ENCODE measurements at regions not wholly inside any gene's neighbourhood (a gene's known extent, or its start where the extent isn't known, plus 50 kb on each side); places are given as distances from the start of the nearest gene placed in this dataset.

GRCh38 chr2:198385856-198386255 is 581.5 kb downstream of the PLCL1 start:
- DNase-seq, result no peak

- DNase-seq, result no peak
Measured at GRCh38 chr2:198385326-198385725, 580.9 kb downstream of the PLCL1 start.

DNA sequence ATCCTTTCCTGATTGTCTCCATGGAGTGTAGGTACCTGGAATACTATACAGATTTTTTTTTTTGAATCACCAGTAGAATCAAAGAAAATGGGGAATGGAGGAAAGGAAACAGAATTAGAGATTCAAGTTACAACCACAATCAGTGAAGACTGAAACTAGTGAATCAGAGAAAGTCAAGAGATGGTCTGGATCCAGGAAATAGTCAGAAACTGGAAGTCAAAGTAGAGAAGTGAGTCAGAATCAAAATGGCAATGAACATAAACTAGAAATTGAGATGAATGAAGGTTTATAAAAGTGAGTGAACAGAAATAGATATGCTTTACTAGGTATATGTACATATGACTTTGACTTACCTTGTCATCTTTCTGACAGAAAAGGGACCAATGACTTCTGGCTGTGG is 579.0 kb downstream of the PLCL1 start:
- DNase-seq, result no peak

DNA sequence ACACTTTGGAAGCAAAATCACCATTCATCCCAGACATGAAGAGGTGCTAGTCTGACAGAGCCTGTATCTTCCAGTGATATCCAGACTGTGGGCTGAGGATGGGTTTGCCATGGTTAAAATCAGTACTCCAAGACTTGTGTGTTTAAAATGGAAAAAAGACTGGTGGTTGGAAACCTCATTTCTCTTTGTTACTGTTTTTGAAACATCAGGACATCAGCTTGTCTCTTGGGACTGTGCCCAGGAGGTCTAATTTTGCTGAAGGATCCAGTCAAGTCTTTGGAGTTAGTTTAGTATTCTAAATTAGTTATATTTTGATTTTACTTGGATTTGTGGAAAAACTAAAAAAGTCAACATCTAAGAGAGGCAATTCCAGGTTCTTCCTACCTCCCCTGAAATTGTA is 578.4 kb downstream of the PLCL1 start:
- DNase-seq, result no peak

DNA sequence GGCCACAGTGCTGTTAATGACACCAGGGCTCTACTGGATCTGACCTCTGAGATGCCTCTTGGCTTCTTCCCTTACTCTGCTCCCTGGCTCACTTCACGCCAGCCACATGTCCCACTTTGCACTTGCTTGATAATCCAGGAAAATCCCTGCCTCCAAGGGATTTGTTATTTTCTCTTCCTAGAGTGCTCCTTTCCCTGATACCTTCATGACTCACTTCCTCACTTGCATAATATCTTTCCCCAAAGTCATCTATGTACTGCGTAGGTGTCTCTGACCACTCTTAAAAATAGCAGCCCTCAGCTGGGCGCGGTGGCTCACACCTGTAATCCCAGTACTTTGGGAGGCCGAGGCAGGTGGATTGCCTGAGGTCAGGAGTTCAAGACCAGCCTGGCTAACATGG is 572.3 kb downstream of the PLCL1 start:
- no peak for DNase-seq

- DNase-seq, result no peak
Measured at GRCh38 chr2:198375083-198375410, 570.7 kb downstream of the PLCL1 start.

- DNase-seq, result no peak
Measured at GRCh38 chr2:198374375-198375082, 570.1 kb downstream of the PLCL1 start.

DNA sequence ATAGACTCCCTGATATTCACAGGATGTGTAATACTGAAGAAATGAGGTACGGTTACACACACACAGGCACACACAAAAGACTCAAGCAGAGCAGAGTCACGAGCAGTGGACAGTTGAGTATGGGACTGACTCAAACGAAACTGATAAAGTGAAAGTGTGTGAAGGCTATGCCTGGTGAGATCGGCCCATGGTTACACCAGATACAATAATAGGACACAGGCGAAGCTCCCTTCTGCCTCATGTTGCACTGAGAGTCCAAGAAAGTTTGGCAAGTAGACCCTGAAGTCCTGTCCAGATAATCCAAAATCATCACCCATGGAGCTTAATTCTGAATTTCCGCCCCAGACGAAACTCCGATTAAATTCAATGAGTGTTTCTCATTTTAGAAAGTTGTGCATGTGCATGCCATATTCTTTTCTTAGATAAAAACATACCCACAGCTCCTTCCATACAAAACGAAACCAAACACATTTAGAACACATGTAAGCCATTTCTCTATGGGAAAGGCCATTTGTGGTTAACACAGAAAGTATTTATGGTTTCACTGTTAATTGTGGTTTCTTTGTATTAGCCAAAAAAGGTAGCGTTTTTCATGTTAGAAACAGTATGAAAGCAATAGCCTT is 567.6 kb downstream of the PLCL1 start:
- DNase-seq, result no peak

GRCh38 chr2:198371329-198371728 is 566.9 kb downstream of the PLCL1 start:
- no peak for DNase-seq

GRCh38 chr2:198368089-198368488 is 563.7 kb downstream of the PLCL1 start:
- no peak for DNase-seq

GRCh38 chr2:198362740-198363139 is 558.3 kb downstream of the PLCL1 start:
- DNase-seq, result no peak

GRCh38 chr2:198359308-198359707 is 554.9 kb downstream of the PLCL1 start:
- DNase-seq, result no peak

- DNase-seq, result no peak
Measured at GRCh38 chr2:198356157-198356556, 551.8 kb downstream of the PLCL1 start.

DNA sequence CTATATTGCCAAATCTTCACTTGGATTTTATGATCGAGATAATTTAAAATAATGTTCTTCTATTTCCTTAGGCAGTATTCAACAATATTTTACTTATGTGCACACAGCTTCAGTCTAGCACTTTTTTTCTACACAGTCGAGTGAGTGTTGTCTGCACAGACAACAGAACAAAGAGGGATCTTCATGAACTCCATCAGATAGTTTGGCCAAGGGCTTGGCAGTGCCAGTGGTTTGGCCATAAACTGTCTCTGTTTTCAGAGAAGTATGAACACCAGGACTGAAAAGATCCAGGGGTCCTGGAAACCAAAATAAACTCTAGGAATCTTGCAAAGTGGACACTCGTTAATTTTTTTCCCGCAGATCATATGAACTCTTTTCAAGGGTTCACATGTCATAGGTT is 547.3 kb downstream of the PLCL1 start:
- DNase-seq, result no peak

- DNase-seq, result no peak
Measured at GRCh38 chr2:198347946-198348345, 543.6 kb downstream of the PLCL1 start.

DNA sequence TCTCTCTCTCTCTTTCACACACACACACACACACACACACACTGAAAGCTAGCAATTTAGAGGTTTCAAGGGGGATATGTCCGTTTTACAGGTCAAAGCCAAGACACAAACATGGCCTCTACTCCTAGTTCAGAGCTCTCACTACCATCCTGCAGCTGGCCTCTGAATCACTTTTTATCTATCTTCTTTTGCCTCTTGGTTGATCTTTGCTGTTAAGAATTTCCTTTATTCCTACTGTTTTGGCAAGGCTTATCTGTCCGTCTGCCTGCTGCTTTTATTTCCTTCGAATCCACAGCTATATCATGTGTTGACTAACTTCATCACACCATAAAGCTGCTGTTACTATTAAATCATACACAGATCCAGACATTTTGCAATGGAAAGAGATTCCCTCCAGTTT is 543.0 kb downstream of the PLCL1 start:
- DNase-seq, result no peak

DNA sequence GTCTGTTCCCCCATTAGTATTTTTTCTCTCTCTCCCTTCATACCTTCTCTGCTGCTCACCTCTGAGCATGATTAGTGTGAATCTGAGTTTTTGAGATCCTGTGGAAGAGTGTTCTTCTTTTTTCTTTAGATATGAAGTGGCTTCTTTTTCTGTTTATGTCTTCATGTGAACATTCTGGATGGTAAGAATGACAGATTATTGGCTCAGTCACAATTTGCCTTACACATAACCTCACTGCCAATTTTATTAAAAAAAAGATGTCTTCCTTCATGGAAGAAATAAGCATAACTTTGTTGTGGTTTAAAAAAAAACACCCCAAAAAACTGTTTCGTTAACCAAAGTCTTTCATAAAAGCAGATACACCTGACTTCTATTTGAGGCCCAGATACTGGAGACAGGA is 539.1 kb downstream of the PLCL1 start:
- DNase-seq, result no peak

DNA sequence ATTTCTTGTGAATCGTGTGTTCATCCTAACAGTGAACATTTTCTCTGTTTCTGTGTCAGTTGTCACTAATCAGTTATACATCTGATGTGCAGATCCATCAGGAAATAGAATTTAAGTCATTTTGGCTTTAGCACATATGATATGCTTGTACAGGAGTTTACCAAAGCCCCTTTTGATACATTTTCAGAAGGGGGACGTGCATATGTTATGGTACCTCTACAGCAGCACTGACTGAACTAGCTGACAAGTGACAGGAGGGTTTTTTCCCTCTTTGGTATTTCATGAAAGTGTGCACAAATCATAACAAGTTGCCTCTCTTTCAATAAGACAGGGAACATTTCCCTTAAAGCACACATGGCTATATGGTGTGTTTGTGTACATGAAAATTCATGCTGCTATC is 536.5 kb downstream of the PLCL1 start:
- DNase-seq, result no peak

GRCh38 chr2:198339116-198339515 is 534.7 kb downstream of the PLCL1 start:
- no peak for DNase-seq

- no peak for DNase-seq
Measured at GRCh38 chr2:198337368-198337767, 533.0 kb downstream of the PLCL1 start.

- DNase-seq, result no peak
Measured at GRCh38 chr2:198328454-198328853, 524.1 kb downstream of the PLCL1 start.

GRCh38 chr2:198327526-198327925 is 523.1 kb downstream of the PLCL1 start:
- DNase-seq, result no peak

- no peak for DNase-seq
Measured at GRCh38 chr2:198326431-198326830, 522.0 kb downstream of the PLCL1 start.

GRCh38 chr2:198325359-198325758 is 521.0 kb downstream of the PLCL1 start:
- DNase-seq, result no peak

DNA sequence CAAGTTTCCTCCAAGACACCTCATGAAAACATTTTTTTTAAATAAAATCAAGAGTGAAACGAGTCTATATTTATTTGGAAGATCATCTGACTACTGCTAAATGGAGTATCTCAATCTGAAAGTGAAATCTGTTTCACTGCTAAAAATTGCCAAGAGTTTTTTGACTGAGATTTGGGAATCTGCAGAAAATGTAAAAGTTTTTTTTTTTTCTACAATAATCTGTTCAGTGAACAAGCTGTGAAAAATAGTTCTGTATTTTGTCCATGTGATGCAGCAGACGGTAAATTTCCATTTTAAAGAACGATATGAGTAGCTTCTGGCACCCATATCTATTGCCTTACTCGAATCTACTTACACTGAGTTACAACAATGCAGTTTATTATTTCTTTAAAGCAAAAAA is 519.7 kb downstream of the PLCL1 start:
- DNase-seq, result no peak

Data from NCI-H2171 treated with DMSO at 0.1 percent for 48 hours (cell line).